NCI-H82 treated with DMSO at 0.1 percent for 48 hours (cell line): ENCODE measurements at regions not wholly inside any gene's neighbourhood (a gene's known extent, or its start where the extent isn't known, plus 50 kb on each side); places are given as distances from the start of the nearest gene placed in this dataset.

Experiments used
- DNase-seq: peaks from one replicate; lab custom pipeline; 2025; ENCODE audit not compliant: unreplicated experiment; lab: John Stamatoyannopoulos, UW

DNA sequence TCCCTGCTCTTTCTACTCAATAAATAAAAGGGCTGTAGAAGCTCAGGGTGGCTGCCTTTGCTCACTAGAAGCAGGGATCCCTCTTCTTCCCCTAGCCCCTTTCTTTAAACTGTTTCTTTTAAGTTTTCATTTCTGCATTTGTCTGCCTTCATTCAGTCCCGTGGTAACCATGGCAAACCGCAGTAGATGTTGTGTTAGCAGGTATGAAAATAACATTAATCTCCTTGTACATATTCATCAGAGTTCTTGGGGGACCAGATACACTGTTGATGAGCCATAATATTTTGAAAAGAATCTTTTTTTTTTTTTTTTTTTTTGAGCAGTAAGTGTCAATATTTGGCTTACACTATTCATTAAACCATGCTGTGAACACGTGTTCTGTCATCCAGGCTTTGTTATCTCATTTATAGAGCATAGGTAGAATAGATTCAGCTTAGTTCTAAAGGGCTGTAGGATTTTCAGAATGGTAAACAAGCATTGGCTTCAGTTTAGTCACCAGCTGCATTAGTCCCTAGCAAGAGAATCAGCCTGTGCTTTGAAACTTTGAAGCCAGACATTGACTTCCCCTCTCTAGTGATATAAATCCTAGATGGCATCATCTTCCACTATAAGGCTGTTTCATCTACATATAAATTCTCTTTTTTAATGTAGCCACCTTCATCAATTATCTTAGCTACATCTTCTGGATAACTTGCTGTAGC, 59.4 kb upstream of the SPRY2 start:
- no peak for DNase-seq

DNA sequence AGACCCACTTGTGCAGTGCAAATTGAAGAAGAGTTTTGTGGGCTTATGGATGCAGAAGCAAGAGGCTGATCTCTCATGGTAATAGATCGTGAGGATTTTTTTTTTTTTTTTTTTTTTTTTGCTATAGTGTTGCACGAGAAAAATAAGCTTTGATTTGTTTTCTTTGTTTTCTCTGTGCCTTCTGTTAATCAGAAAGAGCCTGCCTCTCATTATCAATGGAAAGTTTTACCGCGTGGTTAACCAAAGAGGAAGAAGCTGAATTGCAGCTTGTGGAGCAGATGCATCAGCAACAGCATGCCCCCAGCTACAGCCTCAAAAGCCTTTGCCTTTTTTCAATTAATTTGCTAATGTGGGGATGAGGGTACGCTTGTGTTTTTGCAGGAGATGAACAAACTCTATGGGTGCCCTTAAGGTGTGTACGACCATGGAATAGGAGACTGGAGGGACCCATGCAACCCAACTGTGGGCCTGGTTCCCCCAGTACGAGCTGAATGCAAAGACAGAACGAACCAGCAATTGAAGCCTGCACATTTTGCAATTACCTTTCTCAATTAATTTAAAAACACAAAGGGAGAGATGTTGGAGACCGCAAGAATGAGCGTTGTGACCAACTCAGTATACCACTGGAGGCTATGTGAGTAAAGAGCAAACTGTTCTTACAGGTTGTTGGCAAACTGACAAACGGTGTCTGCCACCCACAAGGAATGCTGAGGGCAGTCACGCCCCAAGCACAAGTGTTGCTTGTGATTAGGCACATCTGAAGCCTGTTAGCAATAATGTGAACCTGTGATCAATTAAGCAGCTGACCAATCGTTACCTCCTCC, 58.6 kb upstream of the SPRY2 start:
- no peak for DNase-seq
